ENCODE measurements at regions not wholly inside any gene's neighbourhood (a gene's known extent, or its start where the extent isn't known, plus 50 kb on each side); places are given as distances from the start of the nearest gene placed in this dataset.

DNA sequence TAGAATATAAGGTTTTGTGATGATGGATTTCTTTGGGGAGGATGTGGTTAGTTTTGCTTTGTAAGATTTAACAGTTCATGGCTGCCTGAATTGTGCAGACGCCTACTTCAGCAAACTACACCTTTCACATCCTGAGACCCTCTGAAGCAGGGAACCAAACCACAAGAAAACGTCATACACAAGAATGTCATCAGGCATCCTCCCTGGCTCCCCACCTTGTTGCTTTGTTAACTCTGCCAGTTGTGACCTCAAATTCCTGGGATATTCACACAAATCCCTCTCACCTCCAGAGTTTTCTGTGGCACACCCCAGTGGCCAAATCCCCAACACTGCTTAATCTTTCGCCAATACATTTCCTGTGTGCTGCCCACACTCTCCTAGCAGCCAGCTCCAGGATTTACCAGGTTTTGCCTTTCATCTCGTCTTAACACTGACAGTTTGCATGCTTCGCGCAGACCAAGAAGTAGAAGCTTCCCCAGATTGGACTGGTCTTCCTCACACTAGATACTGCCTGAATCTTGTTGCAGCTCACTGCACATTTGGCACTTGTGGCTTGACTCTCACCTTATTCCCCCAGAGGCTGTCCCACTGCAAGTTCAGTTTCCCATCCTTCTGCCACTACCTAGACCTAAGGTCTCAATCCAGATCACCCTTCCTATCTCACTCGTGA is 51.1 kb upstream of the CTTNBP2NL start:
- Mint-ChIP-seq H3K4me3 (no peak overlapping the region), H3K27me3 (no peaks in the 10 kb centered on the region), H3K27ac (peak overlapping the region; percentile 19), H3K9me3 (peaks cover 2% of the 10 kb centered on the region), H3K4me1 (ENCODE audit: low read depth) (peaks cover 17% of the 10 kb centered on the region), H3K36me3 (ENCODE audit: low read depth) (no peaks in the 10 kb centered on the region)
- no peak for DNase-seq
